OCI-LY1 (cell line): ENCODE measurements at regions not wholly inside any gene's neighbourhood (a gene's known extent, or its start where the extent isn't known, plus 50 kb on each side); places are given as distances from the start of the nearest gene placed in this dataset.

ENCODE experiments used
- H2AFZ ChIP-seq: fragments of 200-600 bp; sonication (generic), shearing (Covaris generic); 2 replicates; pipeline ENCODE4 v1.6.0; 2014; ENCODE audit warnings: antibody characterized with exemption, mild to moderate bottlenecking, low read length
- H3F3A ChIP-seq: fragments of 200-600 bp; sonication (generic), shearing (Covaris generic); 2 replicates; pipeline ENCODE4 v1.6.0; 2014; ENCODE audit warnings: mild to moderate bottlenecking, antibody characterized with exemption, low read length, moderate library complexity; ENCODE audit not compliant: insufficient read depth
- H3K27ac ChIP-seq: fragments of 200-600 bp; sonication (generic); 2 replicates; pipeline ENCODE4 v1.5.1; 2014; ENCODE audit warnings: low read length, mixed run types, mild to moderate bottlenecking, low read depth; ENCODE audit not compliant: poor library complexity, severe bottlenecking
- H3K27me3 ChIP-seq: fragments of 200-600 bp; sonication (generic); 2 replicates; pipeline ENCODE4 v1.6.0; 2014; ENCODE audit warnings: antibody characterized with exemption, mild to moderate bottlenecking, low read length, moderate library complexity; ENCODE audit not compliant: insufficient read depth
- H3K36me3 ChIP-seq: fragments of 200-600 bp; sonication (generic); 2 replicates; pipeline ENCODE4 v1.6.1; 2014; ENCODE audit warnings: mild to moderate bottlenecking, antibody characterized with exemption, low read length, moderate library complexity, mixed read lengths; ENCODE audit not compliant: insufficient read depth
- H3K4me1 ChIP-seq: fragments of 200-600 bp; sonication (generic); 2 replicates; pipeline ENCODE4 v1.5.1; 2014; ENCODE audit warnings: mild to moderate bottlenecking, low read length, moderate library complexity; ENCODE audit not compliant: insufficient read depth, severe bottlenecking
- H3K4me2 ChIP-seq: fragments of 200-600 bp; sonication (generic), shearing (Covaris generic); 2 replicates; pipeline ENCODE4 v1.6.1; 2014; ENCODE audit warnings: low read length
- H3K4me3 ChIP-seq: fragments of 200-600 bp; sonication (generic); 2 replicates; pipeline ENCODE4 v1.5.1; 2014; ENCODE audit warnings: low read length, low read depth, mild to moderate bottlenecking, mixed read lengths; ENCODE audit not compliant: poor library complexity, severe bottlenecking
- H3K79me2 ChIP-seq: fragments of 200-600 bp; shearing (Covaris generic); 2 replicates; pipeline ENCODE4 v1.6.1; 2016; ENCODE audit warnings: mixed run types, low read length, mixed read lengths; ENCODE audit not compliant: insufficient read depth
- H3K9ac ChIP-seq: fragments of 200-600 bp; sonication (generic), shearing (Covaris generic); 2 replicates; pipeline ENCODE4 v1.6.1; 2014; ENCODE audit warnings: mild to moderate bottlenecking, low read length, mixed read lengths
- H3K9me2 ChIP-seq: fragments of 200-600 bp; sonication (generic), shearing (Covaris generic); 2 replicates; pipeline ENCODE4 v1.6.1; 2014; ENCODE audit warnings: low read depth, mild to moderate bottlenecking, low read length, mixed read lengths
- H3K9me3 ChIP-seq: fragments of 200-600 bp; shearing (Covaris generic); 2 replicates; pipeline ENCODE4 v1.6.1; 2014; ENCODE audit warnings: low read length, mixed read lengths
- H4K20me1 ChIP-seq: fragments of 200-600 bp; sonication (generic), shearing (Covaris generic); 2 replicates; pipeline ENCODE4 v1.6.0; 2016; ENCODE audit warnings: mild to moderate bottlenecking, low read length; ENCODE audit not compliant: insufficient read depth
- CTCF ChIP-seq: fragments of 200-600 bp; sonication (generic), shearing (Covaris generic); IDR thresholded peaks from 2 replicates; pipeline ENCODE4 v1.5.1; 2017; ENCODE audit warnings: mild to moderate bottlenecking, antibody characterized with exemption, low read length, moderate library complexity, mixed read lengths
- EZH2 ChIP-seq: fragments of 200-600 bp; sonication (generic), shearing (Covaris generic); IDR thresholded peaks from 2 replicates; pipeline ENCODE4 v1.8.0; 2017; ENCODE audit warnings: borderline replicate concordance, mixed run types, mild to moderate bottlenecking, antibody characterized with exemption, low read length, moderate library complexity, mixed read lengths

GRCh38 chr10:2920168-2920567 lies 147.2 kb upstream of the PFKP start:
- Histone ChIP-seq H3K9me3 (no peaks in the 10 kb centered on the region), H3K4me3 (no peak overlapping the region), H3F3A (no peaks in the 10 kb centered on the region), H3K9me2 (no peaks in the 10 kb centered on the region), H3K27ac (no peak overlapping the region), H3K27me3 (no peaks in the 10 kb centered on the region), H3K79me2 (no peaks in the 10 kb centered on the region), H4K20me1 (no peaks in the 10 kb centered on the region), H2AFZ (no peak overlapping the region), H3K4me2 (no peak overlapping the region), H3K36me3 (no peaks in the 10 kb centered on the region), H3K4me1 (no peaks in the 10 kb centered on the region), H3K9ac (no peak overlapping the region)
- TF ChIP-seq CTCF (no peak), EZH2 (no peak)

- no peak for TF ChIP-seq EZH2
- no peak for TF ChIP-seq CTCF
- Histone ChIP-seq H3K9ac (no peak overlapping the region), H3K36me3 (no peaks in the 10 kb centered on the region), H2AFZ (no peak overlapping the region), H3K4me3 (no peak overlapping the region), H3K27me3 (no peaks in the 10 kb centered on the region), H4K20me1 (no peaks in the 10 kb centered on the region), H3K27ac (no peak overlapping the region), H3K79me2 (no peaks in the 10 kb centered on the region), H3F3A (no peaks in the 10 kb centered on the region), H3K9me2 (no peaks in the 10 kb centered on the region), H3K9me3 (no peaks in the 10 kb centered on the region), H3K4me1 (no peaks in the 10 kb centered on the region), H3K4me2 (no peak overlapping the region)
Observed at GRCh38 chr10:2919016-2919415, 148.3 kb upstream of the PFKP start.

- no peak overlapping the region for H3K4me3 ChIP-seq
- no peaks in the 10 kb centered on the region for H3K27me3 ChIP-seq
- TF ChIP-seq EZH2 (no peak), CTCF (no peak)
- H4K20me1 ChIP-seq, result no peaks in the 10 kb centered on the region
- no peak overlapping the region for H3K27ac ChIP-seq
- H2AFZ ChIP-seq, result no peak overlapping the region
- H3K36me3 ChIP-seq, result no peaks in the 10 kb centered on the region
- no peaks in the 10 kb centered on the region for H3F3A ChIP-seq
- H3K4me1 ChIP-seq, result no peaks in the 10 kb centered on the region
- no peaks in the 10 kb centered on the region for H3K9me3 ChIP-seq
- no peaks in the 10 kb centered on the region for H3K79me2 ChIP-seq
- H3K9me2 ChIP-seq, result no peaks in the 10 kb centered on the region
- H3K9ac ChIP-seq, result no peak overlapping the region
- no peak overlapping the region for H3K4me2 ChIP-seq
Observed at GRCh38 chr10:2918489-2918888, 148.9 kb upstream of the PFKP start.
